Activated naive CD4-positive, alpha-beta T cell treated with anti-CD3 and anti-CD28 coated beads, Interleukin-2, amount 50 U/mL, for 24 hours (primary cell): ENCODE measurements at regions not wholly inside any gene's neighbourhood (a gene's known extent, or its start where the extent isn't known, plus 50 kb on each side); places are given as distances from the start of the nearest gene placed in this dataset.
"Not testable (repeated sequence)": the region's sequence is repeated elsewhere in the genome, so short reads cannot be mapped to it uniquely, and the experiment has no call there.

ENCODE experiments used
- H3K27ac Mint-ChIP-seq: one replicate; pipeline ENCODE4 v1.8.0; 2021; ENCODE audit warnings: mild to moderate bottlenecking, mixed read lengths
- H3K27me3 Mint-ChIP-seq: one replicate; pipeline ENCODE4 v1.8.0; 2021; ENCODE audit warnings: mixed read lengths
- H3K36me3 Mint-ChIP-seq: one replicate; pipeline ENCODE4 v1.8.0; 2021; ENCODE audit warnings: mixed read lengths
- H3K4me1 Mint-ChIP-seq: one replicate; pipeline ENCODE4 v1.8.0; 2021; ENCODE audit warnings: mixed read lengths
- H3K4me3 Mint-ChIP-seq: one replicate; pipeline ENCODE4 v1.8.0; 2021; ENCODE audit warnings: mild to moderate bottlenecking, mixed read lengths
- H3K9me3 Mint-ChIP-seq: one replicate; pipeline ENCODE4 v1.8.0; 2021; ENCODE audit warnings: mixed read lengths

GRCh38 chr6:155676346-155676745, 220.7 kb upstream of the NOX3 start:
- no peaks in the 10 kb centered on the region for H3K36me3 Mint-ChIP-seq
- no peak overlapping the region for H3K27ac Mint-ChIP-seq
- no peaks in the 10 kb centered on the region for H3K9me3 Mint-ChIP-seq
- H3K4me3 Mint-ChIP-seq: no peak overlapping the region
- peaks cover 5% of the 10 kb centered on the region for H3K27me3 Mint-ChIP-seq
- no peaks in the 10 kb centered on the region for H3K4me1 Mint-ChIP-seq

DNA sequence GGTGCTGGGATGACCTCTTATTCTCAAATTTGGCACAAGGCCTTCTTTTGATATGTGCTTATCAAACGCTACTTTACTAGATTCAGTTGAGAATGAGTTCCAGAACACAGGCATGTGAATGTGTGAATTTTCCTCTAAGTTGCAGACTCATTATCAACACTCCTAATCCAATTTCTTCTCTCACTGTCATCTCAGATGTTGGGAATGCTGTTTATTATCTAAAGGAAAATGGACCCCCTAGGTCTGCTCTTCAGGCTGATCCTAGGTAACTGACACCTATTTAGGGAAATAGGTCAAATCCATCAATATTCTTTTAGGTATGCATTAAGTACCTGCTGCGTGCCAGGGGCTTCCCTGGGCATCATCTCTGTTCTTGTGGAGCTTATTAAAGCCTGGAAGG, 215.0 kb upstream of the NOX3 start:
- no peaks in the 10 kb centered on the region for H3K4me1 Mint-ChIP-seq
- no peaks in the 10 kb centered on the region for H3K36me3 Mint-ChIP-seq
- no peak overlapping the region for H3K4me3 Mint-ChIP-seq

GRCh38 chr6:155660251-155660977, 204.8 kb upstream of the NOX3 start:
- Mint-ChIP-seq H3K36me3 (no peaks in the 10 kb centered on the region), H3K4me3 (no peak overlapping the region), H3K9me3 (peaks cover 7% of the 10 kb centered on the region), H3K27ac (no peak overlapping the region), H3K4me1 (no peaks in the 10 kb centered on the region), H3K27me3 (peaks cover 10% of the 10 kb centered on the region)

More for the DNA sequence above, 215.0 kb upstream of the NOX3 start:
- H3K9me3 Mint-ChIP-seq: no peaks in the 10 kb centered on the region
- peaks cover 5% of the 10 kb centered on the region for H3K27me3 Mint-ChIP-seq
- no peak overlapping the region for H3K27ac Mint-ChIP-seq

DNA sequence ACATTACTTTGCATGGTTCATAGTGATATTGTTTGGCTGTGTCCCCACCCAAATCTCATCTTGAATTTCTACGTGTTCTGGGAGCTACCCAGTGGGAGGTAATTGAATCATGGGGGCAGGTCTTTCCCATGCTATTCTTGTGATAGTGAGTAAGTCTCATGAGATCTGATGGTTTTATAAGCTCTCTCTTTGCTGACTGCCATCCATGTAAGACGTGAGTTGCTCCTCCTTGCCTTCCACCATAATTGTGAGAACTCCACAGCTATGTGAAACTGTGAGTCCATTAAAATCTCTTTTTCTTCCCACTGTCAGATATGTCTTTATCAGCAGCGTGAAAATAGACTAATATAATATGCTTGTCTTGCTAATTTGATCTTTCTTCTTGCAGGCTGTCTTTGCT, 200.4 kb upstream of the NOX3 start:
- peaks cover 19% of the 10 kb centered on the region for H3K9me3 Mint-ChIP-seq
- H3K27me3 Mint-ChIP-seq: peaks cover 18% of the 10 kb centered on the region
- H3K4me3 Mint-ChIP-seq: no peak overlapping the region
- no peak overlapping the region for H3K27ac Mint-ChIP-seq
- H3K36me3 Mint-ChIP-seq: no peaks in the 10 kb centered on the region
- H3K4me1 Mint-ChIP-seq: no peaks in the 10 kb centered on the region

DNA sequence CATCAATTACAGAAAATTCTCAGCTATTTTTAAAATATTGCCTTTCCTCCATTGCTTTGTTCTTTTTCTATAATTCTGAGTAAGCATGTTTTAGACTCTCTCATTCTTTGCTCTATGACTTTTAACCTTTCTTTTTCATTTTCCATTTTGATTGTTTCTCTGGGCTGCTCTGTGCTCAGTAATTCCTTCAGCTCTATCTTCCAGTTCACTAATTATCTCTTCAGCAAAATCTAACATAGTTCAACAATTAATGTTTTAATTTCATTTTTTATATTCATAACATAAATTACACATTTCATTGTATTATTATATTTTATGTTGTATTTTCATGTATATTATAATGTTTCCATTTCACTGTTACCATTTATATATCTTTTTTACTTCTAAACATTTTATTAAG, 198.8 kb upstream of the NOX3 start:
- Mint-ChIP-seq H3K4me3 (no peak overlapping the region), H3K9me3 (peaks cover 19% of the 10 kb centered on the region)

DNA sequence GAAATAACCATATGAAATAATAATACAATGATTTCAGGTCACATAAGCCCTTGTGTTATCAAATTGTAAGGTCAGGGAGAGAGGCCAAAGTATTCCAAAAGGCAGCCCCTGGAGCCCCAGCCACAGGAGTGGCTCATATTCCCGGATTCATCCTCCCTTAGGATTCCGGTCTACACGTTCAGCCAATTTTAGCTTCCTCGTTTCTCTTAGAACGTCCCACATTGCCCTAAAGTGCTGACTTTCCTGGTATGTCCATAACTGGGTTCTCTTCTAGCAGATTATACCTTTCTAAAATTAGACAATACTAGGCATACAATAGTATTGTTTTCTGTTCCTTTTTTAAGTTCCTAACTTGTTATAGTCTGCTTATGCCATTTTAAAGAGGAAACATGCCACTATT, 192.7 kb upstream of the NOX3 start:
- no peaks in the 10 kb centered on the region for H3K36me3 Mint-ChIP-seq
- H3K4me3 Mint-ChIP-seq: no peak overlapping the region
- peaks cover 3% of the 10 kb centered on the region for H3K27me3 Mint-ChIP-seq
- H3K4me1 Mint-ChIP-seq: peaks cover 9% of the 10 kb centered on the region
- no peaks in the 10 kb centered on the region for H3K9me3 Mint-ChIP-seq
- no peak overlapping the region for H3K27ac Mint-ChIP-seq

More for the DNA sequence above, 198.8 kb upstream of the NOX3 start:
- Mint-ChIP-seq H3K27me3 (peaks cover 20% of the 10 kb centered on the region), H3K36me3 (no peaks in the 10 kb centered on the region), H3K27ac (no peak overlapping the region), H3K4me1 (no peaks in the 10 kb centered on the region)

DNA sequence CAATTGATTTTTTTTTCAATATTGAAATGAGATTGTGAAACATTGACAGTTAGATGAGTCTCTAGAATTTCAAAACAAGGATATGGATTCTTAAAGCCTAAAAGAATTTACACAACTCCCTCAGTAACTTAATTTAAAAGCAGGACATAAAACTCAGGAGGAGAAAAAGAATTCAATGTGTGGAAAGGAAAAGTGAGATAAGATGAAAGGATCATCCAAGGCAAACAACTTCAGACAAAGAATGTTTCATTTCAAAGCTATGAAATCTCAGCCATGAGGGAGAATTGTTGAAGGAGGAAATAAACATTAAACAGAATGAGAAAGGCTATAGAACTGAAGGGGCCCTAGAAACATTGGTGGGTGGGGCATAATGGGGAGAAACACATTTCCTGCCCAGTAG, 191.7 kb upstream of the NOX3 start:
- Mint-ChIP-seq H3K27me3 (peaks cover 3% of the 10 kb centered on the region), H3K4me3 (no peak overlapping the region), H3K36me3 (peaks cover 2% of the 10 kb centered on the region), H3K4me1 (peaks cover 9% of the 10 kb centered on the region), H3K27ac (no peak overlapping the region), H3K9me3 (peaks cover 2% of the 10 kb centered on the region)

DNA sequence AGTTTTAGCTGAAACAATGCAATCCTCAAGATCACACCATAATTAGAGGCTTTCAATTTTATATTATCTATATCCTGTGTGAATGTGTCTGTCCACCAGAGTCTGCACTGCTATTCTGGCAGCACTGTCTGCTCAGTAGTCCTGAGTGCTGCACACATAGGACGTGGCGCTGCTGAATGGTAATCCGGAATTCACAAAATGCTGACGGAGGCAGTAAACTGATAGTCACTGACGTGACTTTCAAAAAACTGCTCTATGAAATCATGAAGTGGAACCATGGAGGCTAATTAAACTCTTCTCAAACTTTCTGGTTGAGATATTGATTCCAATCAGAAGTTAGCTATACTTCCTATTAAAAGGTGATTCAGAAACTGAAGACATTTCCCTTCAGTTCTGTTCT, 190.8 kb upstream of the NOX3 start:
- Mint-ChIP-seq H3K4me1 (peaks cover 9% of the 10 kb centered on the region), H3K4me3 (no peak overlapping the region), H3K27ac (no peak overlapping the region), H3K27me3 (peaks cover 5% of the 10 kb centered on the region), H3K36me3 (peaks cover 3% of the 10 kb centered on the region), H3K9me3 (peaks cover 5% of the 10 kb centered on the region)

GRCh38 chr6:155645325-155645724, 189.7 kb upstream of the NOX3 start:
- peaks cover 9% of the 10 kb centered on the region for H3K4me1 Mint-ChIP-seq
- peaks cover 1% of the 10 kb centered on the region for H3K27me3 Mint-ChIP-seq
- peaks cover 5% of the 10 kb centered on the region for H3K9me3 Mint-ChIP-seq
- H3K4me3 Mint-ChIP-seq: no peak overlapping the region
- H3K27ac Mint-ChIP-seq: no peak overlapping the region
- peaks cover 3% of the 10 kb centered on the region for H3K36me3 Mint-ChIP-seq

- Mint-ChIP-seq H3K4me3 (no peak overlapping the region), H3K27me3 (peaks cover 1% of the 10 kb centered on the region), H3K4me1 (no peaks in the 10 kb centered on the region), H3K9me3 (peaks cover 5% of the 10 kb centered on the region), H3K27ac (no peak overlapping the region), H3K36me3 (peaks cover 3% of the 10 kb centered on the region)
Measured at GRCh38 chr6:155641603-155642002, 186.0 kb upstream of the NOX3 start.

DNA sequence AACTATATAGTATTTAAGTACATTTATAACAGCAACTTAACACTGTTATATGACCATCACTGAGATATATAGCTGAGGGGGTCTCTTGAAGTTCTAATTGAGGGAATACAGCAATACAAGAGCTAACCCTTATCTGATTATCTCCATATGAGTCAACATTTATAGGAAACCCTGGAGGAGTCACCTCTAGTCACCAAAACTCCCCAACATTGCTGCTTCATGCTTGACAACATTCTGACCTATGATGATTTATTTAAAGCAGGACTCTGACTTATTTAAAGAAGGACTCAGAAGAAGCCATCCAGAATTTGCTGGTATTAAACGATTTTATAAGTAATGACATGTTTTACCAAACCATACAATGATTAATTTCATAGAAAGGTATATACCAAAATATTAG, 182.6 kb upstream of the NOX3 start:
- Mint-ChIP-seq H3K27me3 (peaks cover 3% of the 10 kb centered on the region), H3K27ac (no peak overlapping the region), H3K4me3 (no peak overlapping the region), H3K9me3 (peaks cover 5% of the 10 kb centered on the region), H3K36me3 (peaks cover 3% of the 10 kb centered on the region), H3K4me1 (no peaks in the 10 kb centered on the region)

- Mint-ChIP-seq H3K36me3 (no peaks in the 10 kb centered on the region), H3K27me3 (peaks cover 4% of the 10 kb centered on the region), H3K4me1 (no peaks in the 10 kb centered on the region), H3K9me3 (no peaks in the 10 kb centered on the region), H3K27ac (no peak overlapping the region), H3K4me3 (no peak overlapping the region)
Measured at GRCh38 chr6:155635416-155635815, 179.8 kb upstream of the NOX3 start.

DNA sequence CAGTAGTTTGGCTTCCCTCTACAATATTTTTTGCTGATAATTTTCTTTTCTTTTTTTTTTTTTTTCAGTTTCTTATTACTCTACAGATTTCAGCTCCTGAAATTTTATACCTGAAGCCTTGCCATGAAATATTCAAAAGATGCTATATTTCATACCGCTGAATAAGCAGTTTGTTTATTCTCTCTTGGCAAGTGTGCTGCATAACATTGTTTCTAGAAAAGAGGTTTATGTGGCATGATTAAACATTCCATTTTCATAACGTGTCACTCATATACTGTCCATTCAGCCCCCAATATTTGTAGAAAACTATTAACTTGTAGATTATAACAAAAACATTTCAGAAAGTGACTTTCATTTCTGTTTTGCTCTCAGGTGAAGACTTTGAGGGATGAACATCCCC, 174.4 kb upstream of the NOX3 start:
- Mint-ChIP-seq H3K27ac (no peak overlapping the region), H3K9me3 (no peaks in the 10 kb centered on the region), H3K27me3 (peaks cover 2% of the 10 kb centered on the region), H3K4me3 (no peak overlapping the region), H3K4me1 (no peaks in the 10 kb centered on the region), H3K36me3 (no peaks in the 10 kb centered on the region)

DNA sequence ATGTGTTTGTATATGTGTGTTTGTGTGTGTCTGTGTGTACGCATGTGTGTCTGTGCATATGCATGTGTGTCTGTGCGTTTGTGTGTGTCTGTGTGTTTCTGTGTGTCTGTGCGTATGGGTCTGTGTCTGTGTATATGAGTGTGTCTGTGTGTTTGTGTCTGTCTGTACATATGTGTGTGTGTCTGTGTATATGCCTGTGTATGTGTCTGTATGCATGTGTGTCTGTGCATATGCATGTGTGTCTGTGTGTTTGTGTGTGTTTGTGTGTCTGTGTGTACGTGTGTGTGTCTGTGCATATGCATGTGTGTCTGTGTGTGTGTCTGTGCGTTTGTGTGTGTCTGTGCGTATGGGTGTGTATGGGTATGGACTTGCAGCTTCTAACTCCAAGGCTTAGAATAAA, 174.0 kb upstream of the NOX3 start:
- no peaks in the 10 kb centered on the region for H3K36me3 Mint-ChIP-seq
- peaks cover 2% of the 10 kb centered on the region for H3K27me3 Mint-ChIP-seq
- H3K27ac Mint-ChIP-seq: no peak overlapping the region
- H3K4me1 Mint-ChIP-seq: no peaks in the 10 kb centered on the region
- H3K9me3 Mint-ChIP-seq: no peaks in the 10 kb centered on the region
- no peak overlapping the region for H3K4me3 Mint-ChIP-seq

DNA sequence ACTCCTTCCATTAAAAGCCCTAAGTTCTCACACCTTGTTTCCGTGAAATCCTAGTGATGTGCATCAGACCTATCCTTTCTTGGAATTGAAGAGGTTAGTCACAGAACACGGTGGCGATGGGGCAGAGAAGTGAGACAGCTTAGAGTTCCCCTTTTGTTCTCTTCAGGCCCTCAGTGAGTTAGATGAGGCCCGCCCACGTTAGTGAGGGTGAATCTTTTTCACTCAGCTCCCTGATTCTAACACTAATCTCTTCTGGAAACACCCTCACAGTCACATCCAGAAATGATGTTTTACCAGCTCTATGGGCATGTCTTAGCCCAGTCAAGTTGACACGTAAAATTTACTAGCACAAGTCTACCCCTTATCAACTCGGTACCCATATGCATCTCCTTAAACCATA, 172.7 kb upstream of the NOX3 start:
- Mint-ChIP-seq H3K9me3 (no peaks in the 10 kb centered on the region), H3K4me3 (no peak overlapping the region), H3K27ac (no peak overlapping the region), H3K4me1 (no peaks in the 10 kb centered on the region), H3K36me3 (no peaks in the 10 kb centered on the region), H3K27me3 (peaks cover 2% of the 10 kb centered on the region)

DNA sequence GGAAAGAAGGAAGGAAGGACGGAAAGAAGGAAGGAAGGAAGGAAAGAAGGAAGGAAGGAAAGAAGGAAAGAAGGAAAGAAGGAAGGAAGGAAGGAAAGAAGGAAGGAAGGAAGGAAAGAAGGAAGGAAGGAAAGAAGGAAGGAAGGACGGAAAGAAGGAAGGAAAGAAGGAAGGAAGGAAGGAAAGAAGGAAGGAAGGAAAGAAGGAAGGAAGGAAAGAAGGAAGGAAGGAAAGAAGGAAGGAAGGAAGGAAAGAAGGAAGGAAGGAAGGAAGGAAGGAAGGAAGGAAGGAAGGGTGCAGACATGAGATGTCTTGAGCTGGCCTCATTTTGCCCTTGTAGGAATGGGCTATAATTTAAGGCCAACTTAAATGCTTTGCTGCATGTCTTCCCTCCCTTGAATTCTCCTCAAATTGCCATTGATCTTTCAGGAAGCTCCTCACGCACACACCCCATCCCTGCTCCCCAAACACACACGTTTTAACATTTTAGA, 172.1 kb upstream of the NOX3 start:
- not testable (repeated sequence) for H3K9me3 Mint-ChIP-seq, H3K4me1 Mint-ChIP-seq, H3K27ac Mint-ChIP-seq, H3K36me3 Mint-ChIP-seq, H3K4me3 Mint-ChIP-seq, H3K27me3 Mint-ChIP-seq
